Superior temporal gyrus (tissue), 1 donor: ENCODE measurements at regions not wholly inside any gene's neighbourhood (a gene's known extent, or its start where the extent isn't known, plus 50 kb on each side); places are given as distances from the start of the nearest gene placed in this dataset.
A peak's percentile ranks its signal among the peaks of the same experiment; 100 is the strongest.

ENCODE experiments used
- DNase-seq: peaks from one replicate; pipeline ENCODE4 v3.0.0-alpha.2; 2016; ENCODE audit errors: extremely low spot score

- peak; percentile 62 for DNase-seq
Measured at GRCh38 chr6:19035461-19036195, 648.5 kb downstream of the RNF144B start.

GRCh38 chr6:19036196-19036555 lies 649.0 kb downstream of the RNF144B start:
- DNase-seq: no peak

GRCh38 chr6:19037607-19038006 lies 650.5 kb downstream of the RNF144B start:
- DNase-seq: no peak

GRCh38 chr6:19039287-19039686 lies 652.1 kb downstream of the RNF144B start:
- DNase-seq: no peak

- DNase-seq: no peak
Measured at GRCh38 chr6:19041906-19042305, 654.8 kb downstream of the RNF144B start.

GRCh38 chr6:19042420-19042819 lies 655.3 kb downstream of the RNF144B start:
- DNase-seq: no peak

- no peak for DNase-seq
Measured at GRCh38 chr6:19050765-19051164, 663.6 kb downstream of the RNF144B start.

GRCh38 chr6:19052219-19052618 lies 665.1 kb downstream of the RNF144B start:
- DNase-seq: peak; percentile 49

- DNase-seq: no peak
Measured at GRCh38 chr6:19059102-19059501, 672.0 kb downstream of the RNF144B start.

- DNase-seq: no peak
Measured at GRCh38 chr6:19067165-19067564, 680.0 kb downstream of the RNF144B start.

- DNase-seq: no peak
Measured at GRCh38 chr6:19070520-19070919, 683.4 kb downstream of the RNF144B start.

- DNase-seq: no peak
Measured at GRCh38 chr6:19083801-19084200, 696.7 kb downstream of the RNF144B start.

GRCh38 chr6:19086480-19086879 lies 699.3 kb downstream of the RNF144B start:
- no peak for DNase-seq

GRCh38 chr6:19087296-19087695 lies 700.1 kb downstream of the RNF144B start:
- DNase-seq: no peak

GRCh38 chr6:19087897-19088296 lies 700.7 kb downstream of the RNF144B start:
- DNase-seq: no peak

- no peak for DNase-seq
Measured at GRCh38 chr6:19100752-19101151, 713.6 kb downstream of the RNF144B start.

GRCh38 chr6:19102936-19103335 lies 715.8 kb downstream of the RNF144B start:
- DNase-seq: no peak

GRCh38 chr6:19107468-19107867 lies 720.3 kb downstream of the RNF144B start:
- no peak for DNase-seq

- DNase-seq: no peak
Measured at GRCh38 chr6:19121521-19121920, 715.6 kb upstream of the ID4 start.

GRCh38 chr6:19127081-19127480 lies 710.1 kb upstream of the ID4 start:
- DNase-seq: no peak

GRCh38 chr6:19128701-19129100 lies 708.5 kb upstream of the ID4 start:
- no peak for DNase-seq

GRCh38 chr6:19135706-19136105 lies 701.5 kb upstream of the ID4 start:
- no peak for DNase-seq

GRCh38 chr6:19137505-19137904 lies 699.7 kb upstream of the ID4 start:
- no peak for DNase-seq

- DNase-seq: peak; percentile 53
Measured at GRCh38 chr6:19142275-19142674, 694.9 kb upstream of the ID4 start.
